HEK293 (cell line): ENCODE measurements at regions not wholly inside any gene's neighbourhood (a gene's known extent, or its start where the extent isn't known, plus 50 kb on each side); places are given as distances from the start of the nearest gene placed in this dataset.

ENCODE experiments used
- CTCF ChIA-PET: fragments of 350-600 bp; formaldehyde crosslinking; extraction: SDS; loops from one replicate; lab custom pipeline; 2021; ENCODE audit warnings: antibody characterized with exemption; lab: Yijun Ruan, JAX
- POLR2A ChIA-PET: fragments of 300-600 bp; formaldehyde crosslinking; extraction: SDS; loops from one replicate; lab custom pipeline; 2020; ENCODE audit warnings: antibody characterized with exemption, inconsistent platforms; lab: Yijun Ruan, JAX
- H3K27ac ChIP-seq: fragments of 200-500 bp; sonication (Bioruptor generic); 2 replicates; pipeline ENCODE4 v1.5.1; 2014; ENCODE audit warnings: low read depth, low read length, control low read depth, inconsistent platforms; ENCODE audit errors: extremely low read depth
- H3K36me3 ChIP-seq, 2 experiments: fragments of 200-500 bp in 1 of 2; sonication (Bioruptor generic) in 1 of 2; 1 replicate in 1 of 2; 2 replicates in 1 of 2; pipeline ENCODE4 v1.5.1; 2014 to 2017; ENCODE audit warnings: inconsistent platforms in 2 of 2, low read length in 2 of 2; ENCODE audit not compliant: control insufficient read depth in 2 of 2, insufficient read depth in 1 of 2
- H3K4me1 ChIP-seq: fragments of 200-500 bp; sonication (Bioruptor generic); 2 replicates; pipeline ENCODE4 v1.5.1; 2014; ENCODE audit warnings: mild to moderate bottlenecking, low read length, inconsistent platforms; ENCODE audit not compliant: control insufficient read depth, insufficient read depth
- H3K4me3 ChIP-seq: 2 replicates; pipeline ENCODE4 v1.5.1; 2011; ENCODE audit warnings: low read depth, mild to moderate bottlenecking, control low read depth, low read length, moderate library complexity
- H3K9me3 ChIP-seq: fragments of 200-500 bp; sonication (Bioruptor generic); 2 replicates; pipeline ENCODE4 v1.5.1; 2014; ENCODE audit warnings: low read depth, low read length, inconsistent platforms; ENCODE audit not compliant: control insufficient read depth, insufficient read depth
- BCL11A ChIP-seq: fragments of 450-650 bp; formaldehyde crosslinking; IDR thresholded peaks from 2 replicates; pipeline ENCODE4 v1.5.1; 2016; ENCODE audit warnings: low read depth, missing biosample characterization, missing genetic modification characterization
- SALL2 ChIP-seq: fragments of 450-650 bp; formaldehyde crosslinking; IDR thresholded peaks from 2 replicates; pipeline ENCODE4 v1.5.0; 2017; ENCODE audit warnings: missing biosample characterization, mild to moderate bottlenecking, missing genetic modification characterization, borderline replicate concordance
- ZFP37 ChIP-seq: fragments of 450-650 bp; formaldehyde crosslinking; IDR thresholded peaks from 2 replicates; pipeline ENCODE4 v1.5.1; 2016; ENCODE audit warnings: missing biosample characterization, missing genetic modification characterization
- ZNF132 ChIP-seq: fragments of 450-650 bp; formaldehyde crosslinking; IDR thresholded peaks from 2 replicates; pipeline ENCODE4 v1.5.1; 2017; ENCODE audit warnings: missing biosample characterization, missing genetic modification characterization, borderline replicate concordance
- ZNF148 ChIP-seq: fragments of 450-650 bp; formaldehyde crosslinking; IDR thresholded peaks from 2 replicates; pipeline ENCODE4 v1.5.0; 2017; ENCODE audit warnings: missing biosample characterization, missing genetic modification characterization, borderline replicate concordance
- ZNF175 ChIP-seq: fragments of 450-650 bp; formaldehyde crosslinking; IDR thresholded peaks from 2 replicates; pipeline ENCODE4 v1.5.1; 2016; ENCODE audit warnings: missing biosample characterization, missing genetic modification characterization
- ZNF221 ChIP-seq: fragments of 450-650 bp; formaldehyde crosslinking; IDR thresholded peaks from 2 replicates; pipeline ENCODE4 v1.5.1; 2017; ENCODE audit warnings: missing biosample characterization, missing genetic modification characterization, borderline replicate concordance
- ZNF223 ChIP-seq: fragments of 450-650 bp; formaldehyde crosslinking; IDR thresholded peaks from 2 replicates; pipeline ENCODE4 v1.5.1; 2016; ENCODE audit warnings: missing biosample characterization, missing genetic modification characterization
- ZNF510 ChIP-seq: fragments of 450-650 bp; formaldehyde crosslinking; IDR thresholded peaks from 2 replicates; pipeline ENCODE4 v1.5.1; 2018; ENCODE audit warnings: mild to moderate bottlenecking, missing genetic modification characterization, missing biosample characterization; ENCODE audit not compliant: insufficient replicate concordance
- ZNF513 ChIP-seq: fragments of 450-650 bp; IDR thresholded peaks from 2 replicates; pipeline ENCODE4 v1.5.1; 2018; ENCODE audit warnings: missing biosample characterization, missing genetic modification characterization
- ZNF548 ChIP-seq: fragments of 450-650 bp; formaldehyde crosslinking; IDR thresholded peaks from 2 replicates; pipeline ENCODE4 v1.5.1; 2016; ENCODE audit warnings: missing biosample characterization, missing genetic modification characterization
- ZNF626 ChIP-seq: fragments of 450-650 bp; sonication (Bioruptor Pico); formaldehyde crosslinking; IDR thresholded peaks from 2 replicates; pipeline ENCODE4 v1.5.1; 2018; ENCODE audit warnings: missing biosample characterization, missing genetic modification characterization, inconsistent platforms
- ZNF654 ChIP-seq: fragments of 450-650 bp; formaldehyde crosslinking; IDR thresholded peaks from 2 replicates; pipeline ENCODE4 v1.5.1; 2016; ENCODE audit warnings: low read depth, missing biosample characterization, missing genetic modification characterization
- ZNF670 ChIP-seq: fragments of 450-650 bp; formaldehyde crosslinking; IDR thresholded peaks from 2 replicates; pipeline ENCODE4 v1.5.1; 2016; ENCODE audit warnings: missing biosample characterization, missing genetic modification characterization, low read depth
- ZNF791 ChIP-seq: fragments of 450-650 bp; formaldehyde crosslinking; IDR thresholded peaks from 2 replicates; pipeline ENCODE4 v1.5.1; 2016; ENCODE audit warnings: missing biosample characterization, missing genetic modification characterization
- ZXDB ChIP-seq: fragments of 450-650 bp; formaldehyde crosslinking; IDR thresholded peaks from 2 replicates; pipeline ENCODE4 v1.5.1; 2016; ENCODE audit warnings: missing biosample characterization, missing genetic modification characterization
- TF ChIP-seq, protein P1 (sequence below): fragments of 450-650 bp; formaldehyde crosslinking; IDR thresholded peaks from 2 replicates; pipeline ENCODE4 v1.5.1; 2017; ENCODE audit warnings: missing biosample characterization, missing genetic modification characterization
- TF ChIP-seq, protein P2 (sequence below): fragments of 450-650 bp; formaldehyde crosslinking; IDR thresholded peaks from 2 replicates; pipeline ENCODE4 v1.5.1; 2016; ENCODE audit warnings: missing biosample characterization, missing genetic modification characterization
- TF ChIP-seq, protein P3 (sequence below): fragments of 450-650 bp; formaldehyde crosslinking; IDR thresholded peaks from 2 replicates; pipeline ENCODE4 v1.5.1; 2016; ENCODE audit warnings: missing biosample characterization, missing genetic modification characterization, borderline replicate concordance

DNA sequence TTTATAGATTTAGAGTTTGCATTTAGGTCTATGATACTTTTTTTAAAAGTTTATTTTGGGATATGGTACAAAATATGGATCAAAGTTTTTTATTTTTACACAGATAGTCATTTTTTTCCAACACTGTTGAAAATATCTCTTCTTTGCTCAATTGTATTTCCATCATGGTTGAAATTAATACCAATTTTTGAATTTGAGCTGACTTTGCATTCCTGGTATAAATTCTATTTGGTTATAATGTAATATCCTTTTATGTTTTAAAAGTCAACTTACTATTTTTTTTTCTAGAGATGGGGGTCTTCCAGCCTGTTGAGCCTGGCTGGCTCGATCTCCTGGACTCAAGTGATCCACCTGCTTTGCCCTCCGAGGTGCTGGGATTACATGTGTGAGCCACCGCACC lies 620.1 kb downstream of the OLFM4 start (continued):
- TF ChIP-seq, protein P1, sequence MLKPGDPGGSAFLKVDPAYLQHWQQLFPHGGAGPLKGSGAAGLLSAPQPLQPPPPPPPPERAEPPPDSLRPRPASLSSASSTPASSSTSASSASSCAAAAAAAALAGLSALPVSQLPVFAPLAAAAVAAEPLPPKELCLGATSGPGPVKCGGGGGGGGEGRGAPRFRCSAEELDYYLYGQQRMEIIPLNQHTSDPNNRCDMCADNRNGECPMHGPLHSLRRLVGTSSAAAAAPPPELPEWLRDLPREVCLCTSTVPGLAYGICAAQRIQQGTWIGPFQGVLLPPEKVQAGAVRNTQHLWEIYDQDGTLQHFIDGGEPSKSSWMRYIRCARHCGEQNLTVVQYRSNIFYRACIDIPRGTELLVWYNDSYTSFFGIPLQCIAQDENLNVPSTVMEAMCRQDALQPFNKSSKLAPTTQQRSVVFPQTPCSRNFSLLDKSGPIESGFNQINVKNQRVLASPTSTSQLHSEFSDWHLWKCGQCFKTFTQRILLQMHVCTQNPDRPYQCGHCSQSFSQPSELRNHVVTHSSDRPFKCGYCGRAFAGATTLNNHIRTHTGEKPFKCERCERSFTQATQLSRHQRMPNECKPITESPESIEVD (tag by site-specific recombination) = no peak
- no peak for TF ChIP-seq SALL2 (tag by site-specific recombination)
- no peak for TF ChIP-seq ZNF670 (tag by site-specific recombination)
- no peak for TF ChIP-seq BCL11A
- no peak for TF ChIP-seq ZNF791 (tag by site-specific recombination)
- TF ChIP-seq ZNF132 = no peak
- no peak for TF ChIP-seq ZNF513 (tag by site-specific recombination)

DNA sequence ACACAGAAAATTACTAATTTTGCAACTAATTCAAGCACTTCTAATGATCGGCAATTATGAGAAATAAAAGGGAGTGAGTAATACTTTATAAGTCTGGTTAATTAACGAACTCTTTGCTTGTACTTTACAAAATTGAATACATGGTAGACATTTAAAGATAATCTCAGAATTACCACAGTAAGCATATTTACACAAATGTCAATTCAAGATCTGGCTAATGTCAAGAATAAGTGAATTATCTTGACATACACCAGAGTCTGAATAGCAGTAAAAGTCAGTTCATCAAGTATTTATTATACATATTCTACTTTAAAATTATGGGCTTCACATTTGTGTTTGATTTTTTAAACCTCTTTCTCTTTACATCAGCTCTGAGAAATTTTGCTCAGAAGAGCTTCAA lies 643.4 kb downstream of the OLFM4 start:
- TF ChIP-seq ZNF223 (no peak), ZNF654 (no peak), ZNF548 (tag by site-specific recombination) (no peak), ZXDB (no peak), ZNF626 (tag by site-specific recombination) (no peak), ZNF510 (tag by site-specific recombination) (no peak), ZNF175 (no peak), ZNF148 (no peak), ZNF221 (tag by site-specific recombination) (no peak), ZFP37 (no peak)
- TF ChIP-seq, protein P2, sequence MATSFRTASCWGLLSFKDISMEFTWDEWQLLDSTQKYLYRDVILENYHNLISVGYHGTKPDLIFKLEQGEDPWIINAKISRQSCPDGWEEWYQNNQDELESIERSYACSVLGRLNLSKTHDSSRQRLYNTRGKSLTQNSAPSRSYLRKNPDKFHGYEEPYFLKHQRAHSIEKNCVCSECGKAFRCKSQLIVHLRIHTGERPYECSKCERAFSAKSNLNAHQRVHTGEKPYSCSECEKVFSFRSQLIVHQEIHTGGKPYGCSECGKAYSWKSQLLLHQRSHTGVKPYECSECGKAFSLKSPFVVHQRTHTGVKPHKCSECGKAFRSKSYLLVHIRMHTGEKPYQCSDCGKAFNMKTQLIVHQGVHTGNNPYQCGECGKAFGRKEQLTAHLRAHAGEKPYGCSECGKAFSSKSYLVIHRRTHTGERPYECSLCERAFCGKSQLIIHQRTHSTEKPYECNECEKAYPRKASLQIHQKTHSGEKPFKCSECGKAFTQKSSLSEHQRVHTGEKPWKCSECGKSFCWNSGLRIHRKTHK (tag by site-specific recombination) = no peak
- TF ChIP-seq, protein P3, sequence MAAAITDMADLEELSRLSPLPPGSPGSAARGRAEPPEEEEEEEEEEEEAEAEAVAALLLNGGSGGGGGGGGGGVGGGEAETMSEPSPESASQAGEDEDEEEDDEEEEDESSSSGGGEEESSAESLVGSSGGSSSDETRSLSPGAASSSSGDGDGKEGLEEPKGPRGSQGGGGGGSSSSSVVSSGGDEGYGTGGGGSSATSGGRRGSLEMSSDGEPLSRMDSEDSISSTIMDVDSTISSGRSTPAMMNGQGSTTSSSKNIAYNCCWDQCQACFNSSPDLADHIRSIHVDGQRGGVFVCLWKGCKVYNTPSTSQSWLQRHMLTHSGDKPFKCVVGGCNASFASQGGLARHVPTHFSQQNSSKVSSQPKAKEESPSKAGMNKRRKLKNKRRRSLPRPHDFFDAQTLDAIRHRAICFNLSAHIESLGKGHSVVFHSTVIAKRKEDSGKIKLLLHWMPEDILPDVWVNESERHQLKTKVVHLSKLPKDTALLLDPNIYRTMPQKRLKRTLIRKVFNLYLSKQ = no peak
- Histone ChIP-seq H3K4me1 (no peaks in the 10 kb centered on the region), H3K9me3 (no peaks in the 10 kb centered on the region), H3K4me3 (no peak overlapping the region), H3K36me3 (no peaks in the 10 kb centered on the region), H3K27ac (no peak overlapping the region)
- ChIA-PET CTCF (no interaction called here), POLR2A (no interaction called here)
